ENCODE measurements at regions not wholly inside any gene's neighbourhood (a gene's known extent, or its start where the extent isn't known, plus 50 kb on each side); places are given as distances from the start of the nearest gene placed in this dataset.

DNA sequence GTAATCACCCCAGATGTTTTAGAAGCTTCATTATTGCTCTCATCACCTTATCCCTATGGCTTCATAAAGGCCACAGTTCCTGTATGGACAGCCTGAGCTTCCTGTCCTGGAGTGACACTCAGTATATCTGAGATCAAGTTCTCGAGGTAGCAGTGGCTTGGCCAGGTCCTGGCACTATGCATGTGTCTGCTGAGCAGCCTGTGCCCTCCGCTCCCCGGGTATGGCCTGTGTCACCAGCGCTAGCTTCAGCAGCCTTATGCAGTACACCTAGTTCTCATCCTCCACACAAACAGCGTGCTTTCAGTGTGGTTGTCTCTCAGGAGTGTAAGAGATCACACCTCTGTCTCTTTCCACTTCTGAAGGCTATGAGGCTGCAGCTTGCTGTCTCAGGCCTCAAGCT, 514.7 kb downstream of the DIRAS2 start:
- TF ChIP-seq CTCF (IDR thresholded peaks at IDR 0.05; ENCODE audit: low read length) (no peak), EZH2 (optimal IDR thresholded peaks at IDR 0.05; ENCODE audit: low read depth, low read length) (no peak), EZH2phosphoT487 (IDR thresholded peaks at IDR 0.05; ENCODE audit: low read length) (no peak)
